Tibial artery (tissue), 4 donors: ENCODE measurements at regions not wholly inside any gene's neighbourhood (a gene's known extent, or its start where the extent isn't known, plus 50 kb on each side); places are given as distances from the start of the nearest gene placed in this dataset.
A peak's percentile ranks its signal among the peaks of the same experiment; 100 is the strongest.

ENCODE experiments used
- DNase-seq, 2 donors: peaks; one replicate each; pipeline ENCODE4 v3.0.0-alpha.2; 2019
- H3K27ac ChIP-seq, 2 donors: fragments of 200-600 bp; sonication (generic) in 1 of 2; 1 replicate in 1 of 2; 2 replicates in 1 of 2; pipeline ENCODE4 v1.5.1; 2018 to 2019; ENCODE audit warnings: mild to moderate bottlenecking in 1 of 2
- H3K27me3 ChIP-seq, 2 donors: fragments of 200-600 bp; sonication (generic) in 1 of 2; one replicate each; pipeline versions ENCODE4 v1.5.1 to v1.6.0; 2016 to 2019
- H3K36me3 ChIP-seq, 3 donors: fragments of 200-600 bp; sonication (generic) in 2 of 3; one replicate each; pipeline ENCODE4 v1.5.1; 2016 to 2019; ENCODE audit warnings: mild to moderate bottlenecking in 2 of 3
- H3K4me1 ChIP-seq, 4 donors: fragments of 200-600 bp; sonication (generic) in 2 of 4; 1 replicate in 3 of 4; 2 replicates in 1 of 4; pipeline ENCODE4 v1.5.1; 2016 to 2019
- H3K4me3 ChIP-seq, 2 donors: fragments of 200-600 bp; sonication (generic) in 1 of 2; 1 replicate in 1 of 2; 2 replicates in 1 of 2; pipeline ENCODE4 v1.5.1; 2018 to 2019; ENCODE audit warnings: mild to moderate bottlenecking in 2 of 2
- H3K9me3 ChIP-seq, 3 donors: fragments of 200-600 bp; sonication (generic) in 1 of 3; one replicate each; pipeline ENCODE4 v1.5.1; 2016 to 2019
- intact Hi-C: fragments of 100-400 bp; cut with DNase I; formaldehyde crosslinking; loops from one replicate; pipeline ENCODE4 v1.15.0; 2023; ENCODE audit warnings: low total_unique reads
- TF ChIP-seq, protein P1 (sequence below), 2 experiments: fragments of 200-600 bp in 1 of 2; fragments of 450-650 bp in 1 of 2; IDR thresholded peaks; one replicate each; pipeline ENCODE4 v1.5.1; 2017 to 2019; ENCODE audit warnings: antibody characterized with exemption in 2 of 2, mild to moderate bottlenecking in 1 of 2, moderate library complexity in 1 of 2

DNA sequence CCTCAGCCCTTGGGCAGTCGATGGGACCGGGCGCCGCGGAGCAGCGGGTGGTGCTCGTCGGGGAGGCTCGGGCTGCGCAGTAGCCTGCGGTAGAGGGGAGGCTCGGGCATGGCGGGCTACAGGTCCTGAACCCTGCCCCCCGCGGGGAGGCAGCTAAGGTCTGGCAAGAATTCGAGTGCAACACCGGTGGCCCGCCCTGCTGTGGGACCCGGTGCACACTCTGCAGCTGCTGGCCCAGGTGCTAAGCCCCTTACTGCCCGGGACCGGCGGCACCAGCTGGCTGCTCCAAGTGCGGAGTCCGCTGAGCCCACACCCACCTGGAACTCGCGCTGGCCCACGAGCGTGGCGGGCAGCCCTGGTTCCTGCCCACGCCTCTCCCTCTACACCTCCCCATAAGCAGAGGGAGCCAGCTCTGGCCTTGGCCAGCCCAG, 377.7 kb upstream of the RBMS3 start:
- peak in 1 of 2 donors; percentile 60 for DNase-seq
- Histone ChIP-seq H3K36me3 (no peaks in the 10 kb centered on the region), H3K27me3 (no peaks in the 10 kb centered on the region), H3K4me1 (peaks cover 0 to 5% (median 2%) of the 10 kb centered on the region in 4 donors), H3K4me3 (no peak overlapping the region), H3K27ac (no peak overlapping the region), H3K9me3 (no peaks in the 10 kb centered on the region)
- intact Hi-C loops = no loop called here
- TF ChIP-seq, protein P1, sequence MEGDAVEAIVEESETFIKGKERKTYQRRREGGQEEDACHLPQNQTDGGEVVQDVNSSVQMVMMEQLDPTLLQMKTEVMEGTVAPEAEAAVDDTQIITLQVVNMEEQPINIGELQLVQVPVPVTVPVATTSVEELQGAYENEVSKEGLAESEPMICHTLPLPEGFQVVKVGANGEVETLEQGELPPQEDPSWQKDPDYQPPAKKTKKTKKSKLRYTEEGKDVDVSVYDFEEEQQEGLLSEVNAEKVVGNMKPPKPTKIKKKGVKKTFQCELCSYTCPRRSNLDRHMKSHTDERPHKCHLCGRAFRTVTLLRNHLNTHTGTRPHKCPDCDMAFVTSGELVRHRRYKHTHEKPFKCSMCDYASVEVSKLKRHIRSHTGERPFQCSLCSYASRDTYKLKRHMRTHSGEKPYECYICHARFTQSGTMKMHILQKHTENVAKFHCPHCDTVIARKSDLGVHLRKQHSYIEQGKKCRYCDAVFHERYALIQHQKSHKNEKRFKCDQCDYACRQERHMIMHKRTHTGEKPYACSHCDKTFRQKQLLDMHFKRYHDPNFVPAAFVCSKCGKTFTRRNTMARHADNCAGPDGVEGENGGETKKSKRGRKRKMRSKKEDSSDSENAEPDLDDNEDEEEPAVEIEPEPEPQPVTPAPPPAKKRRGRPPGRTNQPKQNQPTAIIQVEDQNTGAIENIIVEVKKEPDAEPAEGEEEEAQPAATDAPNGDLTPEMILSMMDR (IDR thresholded peaks at IDR 0.05) = no peak

DNA sequence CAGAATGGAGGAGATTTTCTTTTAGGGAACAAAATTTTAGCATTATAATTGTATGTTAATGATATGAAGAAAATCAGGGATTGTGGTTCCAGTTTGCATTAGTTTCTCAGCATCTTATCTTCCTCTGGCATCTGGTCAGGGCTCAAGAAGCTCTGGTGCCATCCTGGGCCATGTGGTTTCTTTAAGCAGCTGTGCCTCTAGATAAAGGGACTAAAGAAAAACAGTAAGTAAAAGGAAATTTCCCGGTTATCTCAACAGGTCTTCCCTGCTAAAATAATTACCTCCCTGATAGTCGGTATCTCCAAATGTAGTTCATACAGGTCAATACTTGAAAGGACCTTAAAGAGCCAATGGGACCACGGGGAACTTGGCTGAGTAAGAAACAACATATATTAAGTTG, 375.1 kb upstream of the RBMS3 start:
- TF ChIP-seq, protein P1 (IDR thresholded peaks at IDR 0.05) = no peak
- no peaks in the 10 kb centered on the region for H3K27me3 ChIP-seq
- H3K9me3 ChIP-seq = no peaks in the 10 kb centered on the region
- no peak overlapping the region for H3K27ac ChIP-seq
- DNase-seq = no peak
- H3K4me3 ChIP-seq = no peak overlapping the region
- H3K4me1 ChIP-seq = peaks cover 0 to 4% (median 2%) of the 10 kb centered on the region in 4 donors
- no peaks in the 10 kb centered on the region for H3K36me3 ChIP-seq
- intact Hi-C loops = no loop called here

GRCh38 chr3:28906561-28907310, 374.1 kb upstream of the RBMS3 start:
- TF ChIP-seq, protein P1 (IDR thresholded peaks at IDR 0.05) = no peak
- H3K36me3 ChIP-seq = no peaks in the 10 kb centered on the region
- no peak for DNase-seq
- no peak overlapping the region for H3K4me3 ChIP-seq
- no peaks in the 10 kb centered on the region for H3K9me3 ChIP-seq
- no peaks in the 10 kb centered on the region for H3K27me3 ChIP-seq
- H3K4me1 ChIP-seq = no peaks in the 10 kb centered on the region
- no peak overlapping the region for H3K27ac ChIP-seq
- intact Hi-C loops = no loop called here

GRCh38 chr3:28907616-28908015, 373.3 kb upstream of the RBMS3 start:
- intact Hi-C loops = no loop called here
- Histone ChIP-seq H3K9me3 (no peaks in the 10 kb centered on the region), H3K4me1 (no peaks in the 10 kb centered on the region), H3K27me3 (no peaks in the 10 kb centered on the region), H3K36me3 (no peaks in the 10 kb centered on the region), H3K27ac (no peak overlapping the region), H3K4me3 (no peak overlapping the region)
- DNase-seq = no peak
- TF ChIP-seq, protein P1 (IDR thresholded peaks at IDR 0.05) = no peak

DNA sequence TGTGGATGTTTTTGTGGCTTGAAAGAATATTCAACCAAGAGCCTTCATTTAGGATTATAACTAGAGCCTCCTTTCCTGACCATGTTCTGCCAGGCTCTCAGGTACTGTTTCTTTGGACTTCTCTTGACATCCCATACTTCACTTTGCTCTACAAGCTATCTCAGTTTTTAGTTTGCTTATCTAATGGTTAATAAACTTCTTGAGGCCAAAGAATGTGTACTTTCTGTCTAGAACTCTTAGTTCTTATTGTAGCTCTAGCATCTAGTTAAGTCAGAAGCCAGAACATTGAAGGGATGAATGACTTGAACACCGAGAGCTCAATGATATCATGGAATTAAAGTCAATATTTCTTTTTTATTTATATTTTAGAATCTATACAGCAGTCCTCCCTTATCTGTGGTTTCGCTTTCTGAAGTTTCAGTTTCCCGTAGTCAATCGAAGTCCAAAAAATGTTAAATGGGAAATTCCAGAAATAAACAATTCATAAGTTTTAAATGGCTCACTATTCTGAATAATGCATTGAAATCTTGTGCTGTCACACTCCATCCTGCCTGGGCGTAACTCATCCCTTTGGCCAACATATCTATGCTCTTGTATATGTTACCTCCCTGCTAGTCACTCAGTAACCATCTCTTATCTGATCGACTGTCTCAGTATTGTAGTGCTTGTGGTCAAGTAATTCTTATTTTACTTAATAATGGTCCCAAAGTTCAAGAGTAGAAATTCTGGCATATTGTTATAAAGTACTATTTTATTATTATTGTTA, 368.6 kb upstream of the RBMS3 start:
- no peak for DNase-seq
- Histone ChIP-seq H3K4me1 (peaks cover 0 to 15% (median 9%) of the 10 kb centered on the region in 4 donors), H3K27me3 (no peaks in the 10 kb centered on the region), H3K27ac (peak overlapping the region in 1 of 2 donors; percentile 10), H3K9me3 (no peaks in the 10 kb centered on the region), H3K36me3 (no peaks in the 10 kb centered on the region), H3K4me3 (no peak overlapping the region)
- intact Hi-C loops = no loop called here
- TF ChIP-seq, protein P1 (IDR thresholded peaks at IDR 0.05) = no peak
